ENCODE measurements at regions not wholly inside any gene's neighbourhood (a gene's known extent, or its start where the extent isn't known, plus 50 kb on each side); places are given as distances from the start of the nearest gene placed in this dataset.

- TF ChIP-seq, protein P1, sequence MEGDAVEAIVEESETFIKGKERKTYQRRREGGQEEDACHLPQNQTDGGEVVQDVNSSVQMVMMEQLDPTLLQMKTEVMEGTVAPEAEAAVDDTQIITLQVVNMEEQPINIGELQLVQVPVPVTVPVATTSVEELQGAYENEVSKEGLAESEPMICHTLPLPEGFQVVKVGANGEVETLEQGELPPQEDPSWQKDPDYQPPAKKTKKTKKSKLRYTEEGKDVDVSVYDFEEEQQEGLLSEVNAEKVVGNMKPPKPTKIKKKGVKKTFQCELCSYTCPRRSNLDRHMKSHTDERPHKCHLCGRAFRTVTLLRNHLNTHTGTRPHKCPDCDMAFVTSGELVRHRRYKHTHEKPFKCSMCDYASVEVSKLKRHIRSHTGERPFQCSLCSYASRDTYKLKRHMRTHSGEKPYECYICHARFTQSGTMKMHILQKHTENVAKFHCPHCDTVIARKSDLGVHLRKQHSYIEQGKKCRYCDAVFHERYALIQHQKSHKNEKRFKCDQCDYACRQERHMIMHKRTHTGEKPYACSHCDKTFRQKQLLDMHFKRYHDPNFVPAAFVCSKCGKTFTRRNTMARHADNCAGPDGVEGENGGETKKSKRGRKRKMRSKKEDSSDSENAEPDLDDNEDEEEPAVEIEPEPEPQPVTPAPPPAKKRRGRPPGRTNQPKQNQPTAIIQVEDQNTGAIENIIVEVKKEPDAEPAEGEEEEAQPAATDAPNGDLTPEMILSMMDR (IDR thresholded peaks at IDR 0.05; ENCODE audit: insufficient read depth, low read depth, low read length), result no peak
- DNase-seq (ENCODE audit: low read depth), result no peak
- H3K4me3 ChIP-seq (ENCODE audit: low read depth, low read length), result no peak overlapping the region
Measured at GRCh38 chr15:26165546-26165945, 302.4 kb upstream of the ATP10A start.

GRCh38 chr15:26160343-26160742, 297.2 kb upstream of the ATP10A start:
- DNase-seq (ENCODE audit: low read depth), result no peak
- H3K4me3 ChIP-seq (ENCODE audit: low read depth, low read length), result no peak overlapping the region
- TF ChIP-seq, protein P1 (IDR thresholded peaks at IDR 0.05; ENCODE audit: insufficient read depth, low read depth, low read length), result no peak

DNA sequence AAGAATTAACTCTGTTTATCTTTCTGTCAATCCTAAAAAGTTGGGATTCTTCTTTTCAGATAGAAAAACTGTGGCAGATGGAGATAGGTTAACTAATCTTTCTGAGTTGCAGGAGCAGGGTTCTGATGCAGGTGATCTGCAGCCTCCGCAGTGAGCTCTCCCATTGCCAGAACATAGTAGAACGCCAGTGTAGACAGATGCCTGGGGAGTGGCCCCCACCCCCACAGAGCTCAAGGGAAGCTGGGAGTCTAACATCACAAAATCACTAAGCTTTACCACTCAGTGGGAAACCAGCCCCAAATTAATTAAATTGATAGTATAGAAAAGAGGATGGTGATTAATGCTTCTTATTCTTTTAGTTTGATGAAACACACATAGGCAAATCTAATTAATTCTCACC, 295.0 kb upstream of the ATP10A start:
- no peak for DNase-seq (ENCODE audit: low read depth)
- no peak overlapping the region for H3K4me3 ChIP-seq (ENCODE audit: low read depth, low read length)
- TF ChIP-seq, protein P1 (IDR thresholded peaks at IDR 0.05; ENCODE audit: insufficient read depth, low read depth, low read length), result no peak

GRCh38 chr15:26157081-26157480, 294.0 kb upstream of the ATP10A start:
- no peak overlapping the region for H3K4me3 ChIP-seq (ENCODE audit: low read depth, low read length)
- DNase-seq (ENCODE audit: low read depth), result no peak
- TF ChIP-seq, protein P1 (IDR thresholded peaks at IDR 0.05; ENCODE audit: insufficient read depth, low read depth, low read length), result no peak

- H3K4me3 ChIP-seq (ENCODE audit: low read depth, low read length), result no peak overlapping the region
- no peak for DNase-seq (ENCODE audit: low read depth)
- TF ChIP-seq, protein P1 (IDR thresholded peaks at IDR 0.05; ENCODE audit: insufficient read depth, low read depth, low read length), result no peak
Measured at GRCh38 chr15:26156051-26156450, 292.9 kb upstream of the ATP10A start.

GRCh38 chr15:26148156-26148860, 285.2 kb upstream of the ATP10A start:
- DNase-seq (ENCODE audit: low read depth), result no peak
- TF ChIP-seq, protein P1 (IDR thresholded peaks at IDR 0.05; ENCODE audit: insufficient read depth, low read depth, low read length), result no peak
- H3K4me3 ChIP-seq (ENCODE audit: low read depth, low read length), result no peak overlapping the region

GRCh38 chr15:26146202-26146601, 283.1 kb upstream of the ATP10A start:
- TF ChIP-seq, protein P1 (IDR thresholded peaks at IDR 0.05; ENCODE audit: insufficient read depth, low read depth, low read length), result no peak
- no peak overlapping the region for H3K4me3 ChIP-seq (ENCODE audit: low read depth, low read length)
- no peak for DNase-seq (ENCODE audit: low read depth)

All from fibroblast of villous mesenchyme (primary cell).